Astrocyte of the spinal cord (primary cell): ENCODE measurements at regions not wholly inside any gene's neighbourhood (a gene's known extent, or its start where the extent isn't known, plus 50 kb on each side); places are given as distances from the start of the nearest gene placed in this dataset.

Experiments
- DNase-seq: peaks from one replicate; pipeline ENCODE4 v3.0.0; 2011; ENCODE audit warnings: low read depth, low spot score
- H3K4me3 ChIP-seq: 2 replicates; pipeline ENCODE4 v1.5.1; 2011; ENCODE audit warnings: low read depth, mild to moderate bottlenecking, low read length, moderate library complexity
- in situ Hi-C: cut with HindIII; loops from 2 replicates; pipeline ENCODE4 v1.10.0; 2017; ENCODE audit warnings: low sequenced_read_pairs
- TF ChIP-seq, protein P1 (sequence below): IDR thresholded peaks from 2 replicates; pipeline ENCODE4 v1.5.1; 2012; ENCODE audit warnings: low read depth, mild to moderate bottlenecking, low read length, inconsistent platforms

DNA sequence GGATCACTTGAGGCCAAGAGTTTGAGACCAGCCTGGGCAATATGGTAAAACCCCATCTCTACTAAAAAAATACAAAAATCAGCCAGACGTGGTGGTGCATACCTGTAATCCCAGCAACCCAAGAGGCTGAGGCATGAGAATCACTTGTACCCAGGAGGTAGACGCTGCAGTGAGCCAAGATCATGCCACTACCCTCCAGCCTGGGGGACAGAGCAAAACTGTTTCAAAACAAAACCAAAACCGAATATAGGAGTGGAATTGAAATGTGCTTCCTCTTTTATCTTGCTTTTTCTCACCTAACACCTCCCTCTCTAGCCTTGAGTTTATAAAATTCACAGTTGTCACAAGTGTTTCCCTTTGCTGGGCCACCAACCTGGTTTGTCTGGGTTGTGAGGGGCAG, 181.9 kb downstream of the PAH start:
- no peak overlapping the region for H3K4me3 ChIP-seq
- no peak for DNase-seq
- in situ Hi-C loops, result no loop called here
- TF ChIP-seq, protein P1, sequence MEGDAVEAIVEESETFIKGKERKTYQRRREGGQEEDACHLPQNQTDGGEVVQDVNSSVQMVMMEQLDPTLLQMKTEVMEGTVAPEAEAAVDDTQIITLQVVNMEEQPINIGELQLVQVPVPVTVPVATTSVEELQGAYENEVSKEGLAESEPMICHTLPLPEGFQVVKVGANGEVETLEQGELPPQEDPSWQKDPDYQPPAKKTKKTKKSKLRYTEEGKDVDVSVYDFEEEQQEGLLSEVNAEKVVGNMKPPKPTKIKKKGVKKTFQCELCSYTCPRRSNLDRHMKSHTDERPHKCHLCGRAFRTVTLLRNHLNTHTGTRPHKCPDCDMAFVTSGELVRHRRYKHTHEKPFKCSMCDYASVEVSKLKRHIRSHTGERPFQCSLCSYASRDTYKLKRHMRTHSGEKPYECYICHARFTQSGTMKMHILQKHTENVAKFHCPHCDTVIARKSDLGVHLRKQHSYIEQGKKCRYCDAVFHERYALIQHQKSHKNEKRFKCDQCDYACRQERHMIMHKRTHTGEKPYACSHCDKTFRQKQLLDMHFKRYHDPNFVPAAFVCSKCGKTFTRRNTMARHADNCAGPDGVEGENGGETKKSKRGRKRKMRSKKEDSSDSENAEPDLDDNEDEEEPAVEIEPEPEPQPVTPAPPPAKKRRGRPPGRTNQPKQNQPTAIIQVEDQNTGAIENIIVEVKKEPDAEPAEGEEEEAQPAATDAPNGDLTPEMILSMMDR, result no peak

DNA sequence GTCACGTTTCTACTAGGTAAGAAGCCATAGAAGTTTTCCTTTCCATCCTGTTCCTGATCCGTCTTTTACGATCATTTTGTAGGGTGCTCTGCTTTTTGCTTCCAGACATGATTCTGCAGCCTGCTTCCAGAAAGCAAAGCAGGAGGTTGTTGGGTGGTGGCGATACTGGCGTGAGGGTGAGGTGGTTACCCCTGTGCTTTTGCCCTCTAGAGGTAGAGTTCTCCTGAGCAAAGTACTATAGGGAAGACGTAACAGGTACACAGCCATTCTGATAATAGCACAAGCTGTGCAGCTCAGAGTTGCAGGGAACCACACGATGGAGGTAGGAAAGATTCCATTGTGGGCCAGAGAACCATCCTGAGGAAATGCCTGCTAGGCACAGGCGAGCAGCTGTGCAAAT, 186.0 kb downstream of the PAH start:
- H3K4me3 ChIP-seq, result no peak overlapping the region
- TF ChIP-seq, protein P1, result no peak
- DNase-seq, result no peak
- in situ Hi-C loops, result no loop called here

DNA sequence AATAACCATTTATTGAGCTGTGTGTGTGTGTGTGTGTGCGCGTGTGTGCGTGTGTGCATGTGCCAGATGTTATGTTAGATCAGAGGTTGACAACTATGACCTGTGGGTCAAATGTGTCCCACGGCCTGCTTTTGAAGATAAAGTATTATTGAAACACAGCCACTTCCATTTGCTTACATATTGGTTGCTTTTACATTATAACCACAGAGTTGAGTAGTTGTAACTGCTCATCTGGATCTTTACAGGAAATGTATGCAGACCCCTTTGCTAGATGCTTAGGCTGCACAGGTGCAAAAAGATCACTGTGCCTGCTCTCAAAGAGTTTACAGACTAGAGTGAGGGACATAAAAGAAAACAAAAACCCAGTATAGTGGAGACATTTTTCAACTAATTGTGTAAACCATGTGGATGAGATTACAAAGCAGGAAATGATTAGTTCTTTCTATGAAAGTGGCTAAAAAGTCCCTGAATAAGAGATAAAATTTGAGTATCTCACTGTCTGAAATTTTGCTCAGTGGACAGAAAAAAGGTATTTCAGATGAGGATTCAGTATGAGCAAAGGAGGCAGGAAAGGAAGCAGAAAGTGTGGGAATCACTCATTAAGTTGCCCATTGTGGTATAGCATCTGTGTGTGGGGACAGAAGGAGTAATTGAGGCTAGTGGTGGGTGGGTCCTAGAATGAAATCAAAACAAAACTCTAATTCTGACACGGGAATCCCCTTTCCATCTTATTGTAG, 188.4 kb downstream of the PAH start:
- TF ChIP-seq, protein P1, result no peak
- H3K4me3 ChIP-seq, result no peak overlapping the region
- in situ Hi-C loops, result no loop called here
- DNase-seq, result no peak

DNA sequence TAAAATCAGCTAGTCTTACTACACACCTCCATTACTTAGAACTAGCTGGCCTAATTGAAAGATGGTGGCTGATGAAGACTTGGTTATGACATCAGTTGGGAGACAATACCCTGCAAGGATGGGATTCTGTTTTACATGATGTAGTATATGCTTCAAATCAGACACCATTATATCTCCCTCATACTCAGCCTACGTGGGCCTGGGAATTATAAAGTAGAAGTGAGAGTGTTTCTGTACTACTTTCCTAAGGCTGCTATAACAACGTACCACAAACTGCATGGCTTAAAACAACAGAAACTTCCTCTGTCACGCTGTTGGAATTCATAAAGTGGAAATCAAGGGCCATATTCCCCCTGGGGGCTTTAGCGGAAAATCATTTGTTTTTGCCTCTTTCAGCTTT, 190.4 kb downstream of the PAH start:
- H3K4me3 ChIP-seq, result no peak overlapping the region
- in situ Hi-C loops, result no loop called here
- TF ChIP-seq, protein P1, result no peak
- no peak for DNase-seq

DNA sequence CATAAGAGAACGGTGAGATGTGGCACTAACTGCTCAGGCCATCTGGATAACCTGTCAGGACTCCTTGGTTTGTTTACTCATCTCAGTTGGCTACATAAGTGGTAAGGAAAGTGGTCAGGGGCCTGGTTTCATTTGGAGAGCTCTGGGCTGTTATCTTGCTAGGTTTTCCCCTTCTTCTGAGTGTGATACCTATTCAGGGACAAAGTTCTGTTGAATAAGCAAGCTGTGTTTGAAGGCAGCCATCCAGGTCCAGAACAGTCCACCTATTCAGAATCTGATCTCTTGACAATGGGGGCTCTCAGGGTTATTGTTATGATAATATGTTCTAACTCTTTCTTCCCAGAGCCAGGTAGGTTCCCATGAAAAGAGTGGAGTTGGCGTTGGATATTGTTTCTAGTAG, 194.9 kb downstream of the PAH start:
- TF ChIP-seq, protein P1, result no peak
- H3K4me3 ChIP-seq, result no peak overlapping the region
- in situ Hi-C loops, result no loop called here
- no peak for DNase-seq

GRCh38 chr12:102708108-102708507, 208.9 kb downstream of the PAH start:
- no peak for DNase-seq
- in situ Hi-C loops, result no loop called here
- no peak overlapping the region for H3K4me3 ChIP-seq
- TF ChIP-seq, protein P1, result no peak
